ENCODE measurements at regions not wholly inside any gene's neighbourhood (a gene's known extent, or its start where the extent isn't known, plus 50 kb on each side); places are given as distances from the start of the nearest gene placed in this dataset.

DNA sequence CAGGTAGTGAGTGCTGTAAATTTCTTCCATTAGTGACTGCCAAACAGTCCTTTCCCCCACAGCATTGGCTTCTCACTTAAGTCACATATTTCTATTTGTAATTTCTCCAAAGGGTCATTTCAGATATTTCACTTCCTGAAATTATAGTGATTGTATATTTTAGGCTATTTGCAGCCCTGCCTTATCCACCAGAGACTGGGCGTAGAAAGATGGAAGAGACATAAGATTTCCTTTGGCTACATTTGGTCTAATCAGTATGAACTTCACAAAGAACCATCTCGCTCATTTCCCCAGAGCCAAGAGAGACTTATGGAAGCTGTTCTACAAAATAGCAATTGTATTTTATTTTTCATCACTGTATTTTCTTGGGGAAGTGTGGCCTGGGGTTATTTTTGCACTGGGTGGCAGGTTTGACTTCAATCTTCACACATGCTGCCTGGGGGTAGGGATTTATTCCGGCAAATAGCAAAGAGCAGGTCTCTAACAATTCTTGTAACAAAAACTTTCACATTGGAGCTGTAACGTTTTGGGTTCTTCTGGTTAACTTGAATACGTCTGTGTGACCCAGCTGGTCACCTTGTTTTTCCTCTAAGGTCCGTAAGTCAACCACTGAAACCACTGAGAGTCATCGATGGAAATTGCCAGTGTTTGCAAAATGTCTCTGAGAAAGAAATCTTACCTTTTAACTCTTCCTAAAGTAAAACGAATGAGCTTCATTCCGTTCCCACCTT, 170.6 kb upstream of the SERPINE2 start:
- TF ChIP-seq, protein P1, sequence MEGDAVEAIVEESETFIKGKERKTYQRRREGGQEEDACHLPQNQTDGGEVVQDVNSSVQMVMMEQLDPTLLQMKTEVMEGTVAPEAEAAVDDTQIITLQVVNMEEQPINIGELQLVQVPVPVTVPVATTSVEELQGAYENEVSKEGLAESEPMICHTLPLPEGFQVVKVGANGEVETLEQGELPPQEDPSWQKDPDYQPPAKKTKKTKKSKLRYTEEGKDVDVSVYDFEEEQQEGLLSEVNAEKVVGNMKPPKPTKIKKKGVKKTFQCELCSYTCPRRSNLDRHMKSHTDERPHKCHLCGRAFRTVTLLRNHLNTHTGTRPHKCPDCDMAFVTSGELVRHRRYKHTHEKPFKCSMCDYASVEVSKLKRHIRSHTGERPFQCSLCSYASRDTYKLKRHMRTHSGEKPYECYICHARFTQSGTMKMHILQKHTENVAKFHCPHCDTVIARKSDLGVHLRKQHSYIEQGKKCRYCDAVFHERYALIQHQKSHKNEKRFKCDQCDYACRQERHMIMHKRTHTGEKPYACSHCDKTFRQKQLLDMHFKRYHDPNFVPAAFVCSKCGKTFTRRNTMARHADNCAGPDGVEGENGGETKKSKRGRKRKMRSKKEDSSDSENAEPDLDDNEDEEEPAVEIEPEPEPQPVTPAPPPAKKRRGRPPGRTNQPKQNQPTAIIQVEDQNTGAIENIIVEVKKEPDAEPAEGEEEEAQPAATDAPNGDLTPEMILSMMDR (conservative IDR thresholded peaks at IDR 0.05; ENCODE audit: low read depth in 2 of 2) = no peak
- TF ChIP-seq POLR2AphosphoS5 (IDR thresholded peaks at IDR 0.05; ENCODE audit: low read depth) (no peak), JUNB (IDR thresholded peaks at IDR 0.05; ENCODE audit: unreplicated experiment) (no peak), EZH2phosphoT487 (IDR thresholded peaks at IDR 0.05; ENCODE audit: unreplicated experiment) (no peak), EZH2 (IDR thresholded peaks at IDR 0.05; ENCODE audit: low read depth, unreplicated experiment) (no peak), NANOG (IDR thresholded peaks at IDR 0.05; ENCODE audit: borderline replicate concordance) (no peak), STAT1 (IDR thresholded peaks at IDR 0.05; ENCODE audit: unreplicated experiment) (no peak), CREB1 (CRISPR knock-in tag; IDR thresholded peaks at IDR 0.05; ENCODE audit: low read depth) (no peak), ZNF331 (CRISPR knock-in tag; IDR thresholded peaks at IDR 0.05; ENCODE audit: low read depth) (no peak), ZNF114 (CRISPR knock-in tag; IDR thresholded peaks at IDR 0.05) (no peak)
- TF ChIP-seq, protein P2, sequence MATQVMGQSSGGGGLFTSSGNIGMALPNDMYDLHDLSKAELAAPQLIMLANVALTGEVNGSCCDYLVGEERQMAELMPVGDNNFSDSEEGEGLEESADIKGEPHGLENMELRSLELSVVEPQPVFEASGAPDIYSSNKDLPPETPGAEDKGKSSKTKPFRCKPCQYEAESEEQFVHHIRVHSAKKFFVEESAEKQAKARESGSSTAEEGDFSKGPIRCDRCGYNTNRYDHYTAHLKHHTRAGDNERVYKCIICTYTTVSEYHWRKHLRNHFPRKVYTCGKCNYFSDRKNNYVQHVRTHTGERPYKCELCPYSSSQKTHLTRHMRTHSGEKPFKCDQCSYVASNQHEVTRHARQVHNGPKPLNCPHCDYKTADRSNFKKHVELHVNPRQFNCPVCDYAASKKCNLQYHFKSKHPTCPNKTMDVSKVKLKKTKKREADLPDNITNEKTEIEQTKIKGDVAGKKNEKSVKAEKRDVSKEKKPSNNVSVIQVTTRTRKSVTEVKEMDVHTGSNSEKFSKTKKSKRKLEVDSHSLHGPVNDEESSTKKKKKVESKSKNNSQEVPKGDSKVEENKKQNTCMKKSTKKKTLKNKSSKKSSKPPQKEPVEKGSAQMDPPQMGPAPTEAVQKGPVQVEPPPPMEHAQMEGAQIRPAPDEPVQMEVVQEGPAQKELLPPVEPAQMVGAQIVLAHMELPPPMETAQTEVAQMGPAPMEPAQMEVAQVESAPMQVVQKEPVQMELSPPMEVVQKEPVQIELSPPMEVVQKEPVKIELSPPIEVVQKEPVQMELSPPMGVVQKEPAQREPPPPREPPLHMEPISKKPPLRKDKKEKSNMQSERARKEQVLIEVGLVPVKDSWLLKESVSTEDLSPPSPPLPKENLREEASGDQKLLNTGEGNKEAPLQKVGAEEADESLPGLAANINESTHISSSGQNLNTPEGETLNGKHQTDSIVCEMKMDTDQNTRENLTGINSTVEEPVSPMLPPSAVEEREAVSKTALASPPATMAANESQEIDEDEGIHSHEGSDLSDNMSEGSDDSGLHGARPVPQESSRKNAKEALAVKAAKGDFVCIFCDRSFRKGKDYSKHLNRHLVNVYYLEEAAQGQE (IDR thresholded peaks at IDR 0.05; ENCODE audit: unreplicated experiment) = no peak
- TF ChIP-seq, protein P3, sequence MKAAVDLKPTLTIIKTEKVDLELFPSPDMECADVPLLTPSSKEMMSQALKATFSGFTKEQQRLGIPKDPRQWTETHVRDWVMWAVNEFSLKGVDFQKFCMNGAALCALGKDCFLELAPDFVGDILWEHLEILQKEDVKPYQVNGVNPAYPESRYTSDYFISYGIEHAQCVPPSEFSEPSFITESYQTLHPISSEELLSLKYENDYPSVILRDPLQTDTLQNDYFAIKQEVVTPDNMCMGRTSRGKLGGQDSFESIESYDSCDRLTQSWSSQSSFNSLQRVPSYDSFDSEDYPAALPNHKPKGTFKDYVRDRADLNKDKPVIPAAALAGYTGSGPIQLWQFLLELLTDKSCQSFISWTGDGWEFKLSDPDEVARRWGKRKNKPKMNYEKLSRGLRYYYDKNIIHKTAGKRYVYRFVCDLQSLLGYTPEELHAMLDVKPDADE (IDR thresholded peaks at IDR 0.05) = no peak
- TF ChIP-seq, protein P4, sequence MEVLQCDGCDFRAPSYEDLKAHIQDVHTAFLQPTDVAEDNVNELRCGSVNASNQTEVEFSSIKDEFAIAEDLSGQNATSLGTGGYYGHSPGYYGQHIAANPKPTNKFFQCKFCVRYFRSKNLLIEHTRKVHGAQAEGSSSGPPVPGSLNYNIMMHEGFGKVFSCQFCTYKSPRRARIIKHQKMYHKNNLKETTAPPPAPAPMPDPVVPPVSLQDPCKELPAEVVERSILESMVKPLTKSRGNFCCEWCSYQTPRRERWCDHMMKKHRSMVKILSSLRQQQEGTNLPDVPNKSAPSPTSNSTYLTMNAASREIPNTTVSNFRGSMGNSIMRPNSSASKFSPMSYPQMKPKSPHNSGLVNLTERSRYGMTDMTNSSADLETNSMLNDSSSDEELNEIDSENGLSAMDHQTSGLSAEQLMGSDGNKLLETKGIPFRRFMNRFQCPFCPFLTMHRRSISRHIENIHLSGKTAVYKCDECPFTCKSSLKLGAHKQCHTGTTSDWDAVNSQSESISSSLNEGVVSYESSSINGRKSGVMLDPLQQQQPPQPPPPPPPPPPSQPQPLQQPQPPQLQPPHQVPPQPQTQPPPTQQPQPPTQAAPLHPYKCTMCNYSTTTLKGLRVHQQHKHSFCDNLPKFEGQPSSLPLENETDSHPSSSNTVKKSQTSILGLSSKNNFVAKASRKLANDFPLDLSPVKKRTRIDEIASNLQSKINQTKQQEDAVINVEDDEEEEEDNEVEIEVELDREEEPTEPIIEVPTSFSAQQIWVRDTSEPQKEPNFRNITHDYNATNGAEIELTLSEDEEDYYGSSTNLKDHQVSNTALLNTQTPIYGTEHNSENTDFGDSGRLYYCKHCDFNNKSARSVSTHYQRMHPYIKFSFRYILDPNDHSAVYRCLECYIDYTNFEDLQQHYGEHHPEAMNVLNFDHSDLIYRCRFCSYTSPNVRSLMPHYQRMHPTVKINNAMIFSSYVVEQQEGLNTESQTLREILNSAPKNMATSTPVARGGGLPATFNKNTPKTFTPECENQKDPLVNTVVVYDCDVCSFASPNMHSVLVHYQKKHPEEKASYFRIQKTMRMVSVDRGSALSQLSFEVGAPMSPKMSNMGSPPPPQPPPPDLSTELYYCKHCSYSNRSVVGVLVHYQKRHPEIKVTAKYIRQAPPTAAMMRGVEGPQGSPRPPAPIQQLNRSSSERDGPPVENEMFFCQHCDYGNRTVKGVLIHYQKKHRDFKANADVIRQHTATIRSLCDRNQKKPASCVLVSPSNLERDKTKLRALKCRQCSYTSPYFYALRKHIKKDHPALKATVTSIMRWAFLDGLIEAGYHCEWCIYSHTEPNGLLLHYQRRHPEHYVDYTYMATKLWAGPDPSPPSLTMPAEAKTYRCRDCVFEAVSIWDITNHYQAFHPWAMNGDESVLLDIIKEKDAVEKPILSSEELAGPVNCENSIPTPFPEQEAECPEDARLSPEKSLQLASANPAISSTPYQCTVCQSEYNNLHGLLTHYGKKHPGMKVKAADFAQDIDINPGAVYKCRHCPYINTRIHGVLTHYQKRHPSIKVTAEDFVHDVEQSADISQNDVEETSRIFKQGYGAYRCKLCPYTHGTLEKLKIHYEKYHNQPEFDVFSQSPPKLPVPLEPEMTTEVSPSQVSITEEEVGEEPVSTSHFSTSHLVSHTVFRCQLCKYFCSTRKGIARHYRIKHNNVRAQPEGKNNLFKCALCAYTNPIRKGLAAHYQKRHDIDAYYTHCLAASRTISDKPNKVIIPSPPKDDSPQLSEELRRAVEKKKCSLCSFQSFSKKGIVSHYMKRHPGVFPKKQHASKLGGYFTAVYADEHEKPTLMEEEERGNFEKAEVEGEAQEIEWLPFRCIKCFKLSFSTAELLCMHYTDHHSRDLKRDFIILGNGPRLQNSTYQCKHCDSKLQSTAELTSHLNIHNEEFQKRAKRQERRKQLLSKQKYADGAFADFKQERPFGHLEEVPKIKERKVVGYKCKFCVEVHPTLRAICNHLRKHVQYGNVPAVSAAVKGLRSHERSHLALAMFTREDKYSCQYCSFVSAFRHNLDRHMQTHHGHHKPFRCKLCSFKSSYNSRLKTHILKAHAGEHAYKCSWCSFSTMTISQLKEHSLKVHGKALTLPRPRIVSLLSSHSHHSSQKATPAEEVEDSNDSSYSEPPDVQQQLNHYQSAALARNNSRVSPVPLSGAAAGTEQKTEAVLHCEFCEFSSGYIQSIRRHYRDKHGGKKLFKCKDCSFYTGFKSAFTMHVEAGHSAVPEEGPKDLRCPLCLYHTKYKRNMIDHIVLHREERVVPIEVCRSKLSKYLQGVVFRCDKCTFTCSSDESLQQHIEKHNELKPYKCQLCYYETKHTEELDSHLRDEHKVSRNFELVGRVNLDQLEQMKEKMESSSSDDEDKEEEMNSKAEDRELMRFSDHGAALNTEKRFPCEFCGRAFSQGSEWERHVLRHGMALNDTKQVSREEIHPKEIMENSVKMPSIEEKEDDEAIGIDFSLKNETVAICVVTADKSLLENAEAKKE (CRISPR knock-in tag; IDR thresholded peaks at IDR 0.05) = no peak
